ENCODE measurements at regions not wholly inside any gene's neighbourhood (a gene's known extent, or its start where the extent isn't known, plus 50 kb on each side); places are given as distances from the start of the nearest gene placed in this dataset.
"Not testable (repeated sequence)": the region's sequence is repeated elsewhere in the genome, so short reads cannot be mapped to it uniquely, and the experiment has no call there.

- intact Hi-C loops (cut with micrococcal nuclease) = no loop called here
These were observed 99.5 kb upstream of the LYPLAL1 start for GRCh38 chr1:219074084-219074728.

DNA sequence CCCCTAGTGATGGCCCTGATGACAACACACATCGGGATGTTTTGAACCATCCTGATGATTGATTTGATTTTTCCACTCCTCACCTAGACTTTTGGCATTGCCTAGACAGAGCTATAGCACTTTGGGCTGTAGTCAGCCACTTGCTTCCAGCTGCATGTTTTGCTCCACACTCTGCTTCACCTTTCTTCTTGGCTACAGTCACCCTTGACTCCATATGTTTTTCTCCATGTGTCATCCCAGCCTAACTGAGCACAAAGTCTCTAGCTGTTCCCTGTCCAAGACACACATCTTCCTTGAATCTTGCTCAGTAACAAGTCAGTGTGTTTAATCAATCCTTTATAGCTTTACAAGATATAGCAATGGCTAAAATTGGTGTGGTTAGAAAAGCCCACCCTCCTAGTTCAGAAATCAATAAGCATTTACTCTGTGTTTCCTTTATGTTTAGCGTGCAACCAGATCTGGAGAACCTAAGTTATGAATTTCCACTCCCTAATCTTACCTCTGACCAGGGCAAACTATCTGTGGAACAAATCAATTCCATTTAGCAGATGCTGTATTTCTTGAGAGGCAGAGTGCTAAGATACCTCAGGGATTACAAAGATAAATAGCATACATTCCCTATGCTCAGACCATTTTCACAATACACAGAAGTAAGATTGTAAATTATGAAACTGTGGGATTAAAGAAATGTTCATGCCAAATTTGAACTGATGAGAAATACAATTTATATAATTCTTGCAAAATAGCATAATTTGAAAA is 98.4 kb upstream of the LYPLAL1 start:
- intact Hi-C loops (cut with micrococcal nuclease) = no loop called here

GRCh38 chr1:219076326-219076937 is 97.2 kb upstream of the LYPLAL1 start:
- intact Hi-C loops (cut with micrococcal nuclease) = no loop called here

- intact Hi-C loops (cut with micrococcal nuclease) = not testable (repeated sequence)
These were observed 95.9 kb upstream of the LYPLAL1 start for GRCh38 chr1:219077767-219078166.

GRCh38 chr1:219081943-219082925 is 91.4 kb upstream of the LYPLAL1 start:
- intact Hi-C loops (cut with micrococcal nuclease) = no loop called here

DNA sequence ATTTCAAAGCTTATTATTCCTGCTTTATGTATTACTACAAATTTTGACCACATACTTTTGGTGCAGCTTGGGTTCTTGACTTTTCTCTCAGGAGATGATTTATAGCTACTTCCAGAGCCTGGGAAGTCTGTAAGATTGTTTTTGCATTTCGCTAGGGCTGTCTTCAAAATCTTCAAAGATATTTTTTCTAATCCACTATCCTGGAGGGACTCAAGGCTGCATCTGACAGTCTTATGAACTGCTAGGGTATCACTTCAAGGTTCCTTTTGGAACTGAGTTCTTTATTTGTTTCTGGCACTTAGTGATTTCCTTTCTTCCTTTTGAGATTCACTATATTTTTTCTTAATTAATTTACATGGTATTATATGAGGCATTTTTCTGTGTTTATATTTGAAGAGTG is 90.0 kb upstream of the LYPLAL1 start:
- intact Hi-C loops (cut with micrococcal nuclease) = no loop called here

GRCh38 chr1:219085082-219085481 is 88.6 kb upstream of the LYPLAL1 start:
- intact Hi-C loops (cut with micrococcal nuclease) = no loop called here

DNA sequence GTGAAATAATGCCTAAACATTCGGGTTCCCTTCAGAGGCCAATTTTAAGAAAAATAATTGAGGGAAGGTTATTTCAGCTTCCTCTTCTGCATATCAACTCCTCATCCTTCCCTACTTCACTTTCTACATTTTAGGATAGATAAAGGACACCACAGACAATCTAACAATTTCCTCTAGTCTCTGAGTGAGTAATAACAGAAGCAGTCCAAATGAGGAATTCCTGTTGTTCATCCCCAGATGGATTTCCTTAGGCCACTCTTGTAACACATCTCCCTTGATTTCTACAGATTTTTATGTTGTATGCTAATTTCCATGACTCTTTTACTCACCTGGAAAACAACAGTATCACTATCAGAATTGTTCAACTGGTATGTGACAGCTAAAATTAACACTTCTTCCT is 87.7 kb upstream of the LYPLAL1 start:
- intact Hi-C loops (cut with micrococcal nuclease) = no loop called here

- intact Hi-C loops (cut with micrococcal nuclease) = no loop called here
These were observed 86.7 kb upstream of the LYPLAL1 start for GRCh38 chr1:219086956-219087469.

DNA sequence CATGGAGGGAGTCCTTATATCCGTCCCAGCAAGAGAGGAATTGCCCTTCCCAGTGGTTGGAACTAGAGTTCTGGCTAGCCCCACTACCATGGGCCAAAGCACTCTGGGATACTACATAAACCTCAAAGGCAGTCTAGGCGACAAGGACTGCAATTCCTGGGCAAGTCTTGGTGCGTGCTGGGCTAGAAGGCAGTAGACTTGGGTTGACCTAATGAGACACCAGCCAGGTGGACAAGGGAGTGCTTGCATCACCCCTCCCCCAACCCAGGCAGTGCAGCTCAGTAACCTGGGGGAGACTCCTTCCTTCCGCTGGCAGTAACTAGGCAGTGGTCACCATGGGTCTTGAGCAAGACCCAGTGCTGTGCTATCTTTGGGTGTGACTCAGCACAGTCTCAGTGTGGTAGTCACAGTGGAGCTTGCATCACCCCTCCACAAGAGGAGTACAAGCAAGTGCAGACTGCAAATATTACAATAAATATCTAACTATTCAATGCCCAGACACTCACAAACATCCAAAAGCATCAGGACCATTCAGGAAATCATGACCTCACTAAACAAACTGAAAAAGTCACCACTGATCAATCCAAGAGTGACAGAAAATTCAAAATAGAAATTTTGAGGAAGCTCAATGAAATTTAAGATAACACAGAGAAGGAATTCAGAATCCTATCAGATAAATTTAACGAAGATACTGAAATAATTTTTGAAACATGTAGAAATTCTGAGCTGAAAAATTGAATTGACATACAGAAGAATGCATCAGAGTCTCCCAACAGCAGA is 84.7 kb upstream of the LYPLAL1 start:
- intact Hi-C loops (cut with micrococcal nuclease) = no loop called here

DNA sequence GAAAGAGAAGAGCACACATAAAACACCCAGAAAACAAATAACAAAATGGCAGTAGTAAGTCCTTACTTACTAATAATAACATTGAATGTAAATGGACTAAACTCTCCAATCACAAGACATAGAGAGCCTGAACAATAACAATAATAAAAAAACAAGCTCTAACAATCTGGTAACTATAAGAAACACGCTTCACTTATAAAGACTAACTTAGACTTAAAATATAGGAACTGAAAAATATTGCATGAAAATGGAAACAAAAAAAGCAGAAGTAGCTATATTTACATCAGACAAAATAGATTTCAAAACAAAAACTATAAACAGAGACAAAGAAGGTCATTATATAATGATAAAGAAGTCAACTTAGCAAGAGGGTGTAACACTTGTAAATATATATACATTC is 83.1 kb upstream of the LYPLAL1 start:
- intact Hi-C loops (cut with micrococcal nuclease) = no loop called here

GRCh38 chr1:219092206-219092605 is 81.5 kb upstream of the LYPLAL1 start:
- intact Hi-C loops (cut with micrococcal nuclease) = no loop called here

GRCh38 chr1:219099307-219099706 is 74.4 kb upstream of the LYPLAL1 start:
- intact Hi-C loops (cut with micrococcal nuclease) = no loop called here

GRCh38 chr1:219100059-219100458 is 73.6 kb upstream of the LYPLAL1 start:
- intact Hi-C loops (cut with micrococcal nuclease) = no loop called here

GRCh38 chr1:219102466-219102865 is 71.2 kb upstream of the LYPLAL1 start:
- intact Hi-C loops (cut with micrococcal nuclease) = not testable (repeated sequence)

GRCh38 chr1:219105893-219106292 is 67.8 kb upstream of the LYPLAL1 start:
- intact Hi-C loops (cut with micrococcal nuclease) = no loop called here

DNA sequence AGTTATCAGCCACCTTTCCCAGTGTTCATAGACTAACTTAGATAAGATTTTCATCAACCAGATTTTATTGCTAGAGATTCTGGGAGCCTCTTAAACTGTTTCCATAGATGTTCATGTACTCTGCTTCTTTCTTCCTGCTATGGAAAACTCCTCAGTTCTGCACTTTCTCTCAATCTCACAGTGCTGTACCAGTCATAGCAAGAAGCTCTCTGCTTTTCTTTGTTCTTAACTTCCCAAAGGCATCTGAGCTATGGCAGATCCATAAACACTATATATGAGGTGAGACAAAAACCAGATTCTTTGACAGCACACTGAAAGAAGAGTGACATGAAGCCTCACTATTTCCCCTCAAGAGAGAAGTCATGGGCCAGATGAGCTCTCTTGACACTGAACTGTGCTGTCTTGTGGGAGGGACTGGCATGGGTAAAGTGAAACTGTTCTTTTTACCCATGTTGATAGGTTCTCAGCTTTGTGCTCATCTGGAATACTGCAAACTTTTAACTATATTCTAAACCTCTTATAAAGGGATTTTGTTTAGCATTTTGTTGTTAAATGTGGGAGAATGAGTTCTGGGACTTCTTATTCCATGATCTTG is 64.2 kb upstream of the LYPLAL1 start:
- intact Hi-C loops (cut with micrococcal nuclease) = no loop called here

- intact Hi-C loops (cut with micrococcal nuclease) = no loop called here
These were observed 60.4 kb upstream of the LYPLAL1 start for GRCh38 chr1:219113261-219113660.

DNA sequence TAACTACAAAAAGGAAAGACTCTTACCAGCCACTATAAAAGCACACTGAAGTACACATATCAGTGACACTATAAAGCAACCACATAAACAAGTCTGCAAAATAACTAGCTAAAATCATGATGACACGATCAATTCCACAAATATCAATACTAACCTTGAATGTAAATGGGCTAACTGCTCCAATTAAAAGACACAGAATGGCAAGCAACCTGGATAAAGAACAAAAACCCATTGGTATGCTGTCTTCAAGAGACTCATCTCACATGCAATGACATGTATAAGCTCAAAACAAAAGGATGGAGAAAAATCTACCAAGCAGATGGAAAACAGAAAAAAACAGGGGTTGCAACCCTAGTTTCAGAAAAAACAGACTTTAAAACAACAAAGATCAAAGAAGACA is 59.7 kb upstream of the LYPLAL1 start:
- intact Hi-C loops (cut with micrococcal nuclease) = no loop called here

DNA sequence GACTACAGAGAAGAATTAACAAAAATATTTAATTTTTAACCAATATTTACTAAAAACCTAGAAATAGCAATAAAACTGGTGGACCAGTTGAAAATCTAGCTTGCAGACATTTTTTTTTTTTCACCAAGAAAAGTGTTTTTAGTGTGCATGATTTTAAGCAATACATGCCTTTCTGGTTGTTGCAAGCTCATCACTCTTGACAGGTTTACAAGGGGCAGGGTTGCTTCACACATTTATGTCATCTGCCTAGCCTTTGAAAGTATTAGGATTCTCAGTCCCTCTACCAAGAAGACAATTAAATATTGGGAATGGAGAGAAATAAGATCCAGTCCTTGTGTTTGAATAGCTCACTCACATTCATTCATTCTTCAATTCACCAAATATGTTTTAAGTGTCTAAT is 53.8 kb upstream of the LYPLAL1 start:
- intact Hi-C loops (cut with micrococcal nuclease) = no loop called here
